SU-DHL-6 (cell line): ENCODE measurements at regions not wholly inside any gene's neighbourhood (a gene's known extent, or its start where the extent isn't known, plus 50 kb on each side); places are given as distances from the start of the nearest gene placed in this dataset.

Source experiments
- EZH2phosphoT487 ChIP-seq: fragments of 200-600 bp; sonication (generic), shearing (Covaris generic); conservative IDR thresholded peaks from 2 replicates; pipeline ENCODE4 v1.6.1; 2018; ENCODE audit warnings: mild to moderate bottlenecking, antibody characterized with exemption, low read length, moderate library complexity, mixed read lengths
- TF ChIP-seq, protein P1 (sequence below): fragments of 200-600 bp; sonication (generic); IDR thresholded peaks from one replicate; pipeline ENCODE4 v1.5.1; 2017; ENCODE audit warnings: antibody characterized with exemption, mild to moderate bottlenecking, low read length, moderate library complexity; ENCODE audit not compliant: insufficient read depth, poor library complexity, severe bottlenecking

DNA sequence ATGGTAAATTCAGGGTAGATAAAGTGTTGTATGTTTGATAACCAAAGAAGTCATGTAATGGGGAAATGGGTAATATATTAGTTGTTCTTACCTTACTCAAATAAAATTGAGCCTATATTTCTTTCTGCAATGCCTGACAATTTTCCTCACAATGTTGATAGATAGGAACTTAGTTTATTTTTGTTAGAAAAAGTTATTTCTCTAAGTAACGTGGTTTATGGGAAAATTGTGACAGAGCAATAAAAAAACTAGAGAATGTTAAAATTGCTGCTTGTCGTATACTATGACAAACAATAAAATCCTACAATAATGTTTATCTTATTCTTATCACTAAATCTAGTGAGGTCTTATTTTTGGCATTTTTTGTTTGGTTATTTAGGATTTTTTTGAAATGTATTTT, 534.1 kb downstream of the TMTC2 start:
- TF ChIP-seq, protein P1, sequence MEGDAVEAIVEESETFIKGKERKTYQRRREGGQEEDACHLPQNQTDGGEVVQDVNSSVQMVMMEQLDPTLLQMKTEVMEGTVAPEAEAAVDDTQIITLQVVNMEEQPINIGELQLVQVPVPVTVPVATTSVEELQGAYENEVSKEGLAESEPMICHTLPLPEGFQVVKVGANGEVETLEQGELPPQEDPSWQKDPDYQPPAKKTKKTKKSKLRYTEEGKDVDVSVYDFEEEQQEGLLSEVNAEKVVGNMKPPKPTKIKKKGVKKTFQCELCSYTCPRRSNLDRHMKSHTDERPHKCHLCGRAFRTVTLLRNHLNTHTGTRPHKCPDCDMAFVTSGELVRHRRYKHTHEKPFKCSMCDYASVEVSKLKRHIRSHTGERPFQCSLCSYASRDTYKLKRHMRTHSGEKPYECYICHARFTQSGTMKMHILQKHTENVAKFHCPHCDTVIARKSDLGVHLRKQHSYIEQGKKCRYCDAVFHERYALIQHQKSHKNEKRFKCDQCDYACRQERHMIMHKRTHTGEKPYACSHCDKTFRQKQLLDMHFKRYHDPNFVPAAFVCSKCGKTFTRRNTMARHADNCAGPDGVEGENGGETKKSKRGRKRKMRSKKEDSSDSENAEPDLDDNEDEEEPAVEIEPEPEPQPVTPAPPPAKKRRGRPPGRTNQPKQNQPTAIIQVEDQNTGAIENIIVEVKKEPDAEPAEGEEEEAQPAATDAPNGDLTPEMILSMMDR: no peak
- no peak for TF ChIP-seq EZH2phosphoT487
